Fibroblast of lung (primary cell): ENCODE measurements at regions not wholly inside any gene's neighbourhood (a gene's known extent, or its start where the extent isn't known, plus 50 kb on each side); places are given as distances from the start of the nearest gene placed in this dataset.

Experiments
- CTCF ChIP-seq, 2 donors: IDR thresholded peaks in 1 of 2; conservative IDR thresholded peaks in 1 of 2; 1 replicate in 1 of 2; 2 replicates in 1 of 2; pipeline ENCODE4 v1.5.1; 2011 to 2012; ENCODE audit warnings: low read length in 2 of 2, control low read depth in 1 of 2, inconsistent platforms in 1 of 2, low read depth in 1 of 2, mild to moderate bottlenecking in 1 of 2
- EZH2 ChIP-seq: IDR thresholded peaks from 2 replicates; pipeline ENCODE4 v1.5.1; 2012; ENCODE audit warnings: low read length, control low read depth, mild to moderate bottlenecking; ENCODE audit errors: missing control alignments

- TF ChIP-seq CTCF (conservative IDR thresholded peaks at IDR 0.05 in 1 of 2, IDR thresholded peaks at IDR 0.05 in 1 of 2; ENCODE audit: low read depth in 1 of 2, low read length in 2 of 2) (no peak), EZH2 (no peak)
Observed at GRCh38 chr4:3657902-3658529, 108.2 kb upstream of the ADRA2C start.
